ENCODE measurements at regions not wholly inside any gene's neighbourhood (a gene's known extent, or its start where the extent isn't known, plus 50 kb on each side); places are given as distances from the start of the nearest gene placed in this dataset.
"Not testable (repeated sequence)": the region's sequence is repeated elsewhere in the genome, so short reads cannot be mapped to it uniquely, and the experiment has no call there.

DNA sequence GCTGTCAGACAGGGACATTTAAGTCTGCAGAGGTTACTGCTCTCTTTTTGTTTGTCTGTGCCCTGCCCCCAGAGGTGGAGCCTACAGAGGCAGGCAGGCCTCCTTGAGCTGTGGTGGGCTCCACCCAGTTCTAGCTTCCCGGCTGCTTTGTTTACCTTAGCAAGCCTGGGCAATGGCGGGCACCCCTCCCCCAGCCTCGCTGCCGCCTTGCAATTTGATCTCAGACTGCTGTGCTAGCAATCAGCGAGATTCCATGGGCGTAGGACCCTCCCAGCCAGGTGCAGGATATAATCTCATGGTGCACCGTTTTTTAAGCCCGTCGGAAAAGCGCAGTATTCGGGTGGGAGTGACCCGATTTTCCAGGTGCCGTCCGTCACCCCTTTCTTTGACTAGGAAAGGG is 235.6 kb downstream of the BRINP2 start:
- TF ChIP-seq, protein P1, sequence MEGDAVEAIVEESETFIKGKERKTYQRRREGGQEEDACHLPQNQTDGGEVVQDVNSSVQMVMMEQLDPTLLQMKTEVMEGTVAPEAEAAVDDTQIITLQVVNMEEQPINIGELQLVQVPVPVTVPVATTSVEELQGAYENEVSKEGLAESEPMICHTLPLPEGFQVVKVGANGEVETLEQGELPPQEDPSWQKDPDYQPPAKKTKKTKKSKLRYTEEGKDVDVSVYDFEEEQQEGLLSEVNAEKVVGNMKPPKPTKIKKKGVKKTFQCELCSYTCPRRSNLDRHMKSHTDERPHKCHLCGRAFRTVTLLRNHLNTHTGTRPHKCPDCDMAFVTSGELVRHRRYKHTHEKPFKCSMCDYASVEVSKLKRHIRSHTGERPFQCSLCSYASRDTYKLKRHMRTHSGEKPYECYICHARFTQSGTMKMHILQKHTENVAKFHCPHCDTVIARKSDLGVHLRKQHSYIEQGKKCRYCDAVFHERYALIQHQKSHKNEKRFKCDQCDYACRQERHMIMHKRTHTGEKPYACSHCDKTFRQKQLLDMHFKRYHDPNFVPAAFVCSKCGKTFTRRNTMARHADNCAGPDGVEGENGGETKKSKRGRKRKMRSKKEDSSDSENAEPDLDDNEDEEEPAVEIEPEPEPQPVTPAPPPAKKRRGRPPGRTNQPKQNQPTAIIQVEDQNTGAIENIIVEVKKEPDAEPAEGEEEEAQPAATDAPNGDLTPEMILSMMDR (IDR thresholded peaks at IDR 0.05), result not testable (repeated sequence)
- TF ChIP-seq POLR2A (IDR thresholded peaks at IDR 0.05), result not testable (repeated sequence)
